Stimulated activated CD8-positive, alpha-beta memory T cell treated with anti-CD3 and anti-CD28 coated beads, Interleukin-2, amount 100 ng/mL, for 48 hours (primary cell): ENCODE measurements at regions not wholly inside any gene's neighbourhood (a gene's known extent, or its start where the extent isn't known, plus 50 kb on each side); places are given as distances from the start of the nearest gene placed in this dataset.

Experiments used
- DNase-seq, 2 donors: peaks; one replicate each; pipeline ENCODE4 v3.0.0-alpha.2; 2020; ENCODE audit warnings: low read depth in 2 of 2

GRCh38 chr21:24131056-24131455, 1476.2 kb downstream of the MRPL39 start:
- DNase-seq, result no peak

- no peak for DNase-seq
These were observed 1479.6 kb downstream of the MRPL39 start for GRCh38 chr21:24127651-24128050.

- DNase-seq, result no peak
These were observed 1483.5 kb downstream of the MRPL39 start for GRCh38 chr21:24123785-24124184.

- no peak for DNase-seq
These were observed 1488.4 kb downstream of the MRPL39 start for GRCh38 chr21:24118738-24119459.

GRCh38 chr21:24115141-24115540, 1492.1 kb downstream of the MRPL39 start:
- no peak for DNase-seq

- DNase-seq, result no peak
These were observed 1495.3 kb downstream of the MRPL39 start for GRCh38 chr21:24112020-24112419.

- DNase-seq, result no peak
These were observed 1496.4 kb downstream of the MRPL39 start for GRCh38 chr21:24110846-24111245.

GRCh38 chr21:24097181-24097580, 1510.1 kb downstream of the MRPL39 start:
- DNase-seq, result no peak

- no peak for DNase-seq
These were observed 1510.6 kb downstream of the MRPL39 start for GRCh38 chr21:24096651-24097050.

- no peak for DNase-seq
These were observed 1514.2 kb downstream of the MRPL39 start for GRCh38 chr21:24093032-24093431.

GRCh38 chr21:24076179-24076578, 1531.1 kb downstream of the MRPL39 start:
- DNase-seq, result no peak

- DNase-seq, result no peak
These were observed 1551.6 kb downstream of the MRPL39 start for GRCh38 chr21:24055696-24056095.

- DNase-seq, result no peak
These were observed 1557.0 kb downstream of the MRPL39 start for GRCh38 chr21:24050231-24050630.

- DNase-seq, result no peak
These were observed 1560.3 kb downstream of the MRPL39 start for GRCh38 chr21:24046829-24047443.

GRCh38 chr21:24045775-24046215, 1561.5 kb downstream of the MRPL39 start:
- DNase-seq, result peak in 1 of 2 donors; percentile 1

- no peak for DNase-seq
These were observed 1561.9 kb downstream of the MRPL39 start for GRCh38 chr21:24045373-24045772.

GRCh38 chr21:24042687-24043086, 1564.6 kb downstream of the MRPL39 start:
- no peak for DNase-seq

GRCh38 chr21:24032709-24033232, 1574.5 kb downstream of the MRPL39 start:
- DNase-seq, result no peak

- DNase-seq, result no peak
These were observed 1579.9 kb downstream of the MRPL39 start for GRCh38 chr21:24027396-24027795.

- DNase-seq, result no peak
These were observed 1582.2 kb downstream of the MRPL39 start for GRCh38 chr21:24025101-24025500.

GRCh38 chr21:24023936-24024335, 1583.3 kb downstream of the MRPL39 start:
- DNase-seq, result no peak

GRCh38 chr21:24023402-24023801, 1583.9 kb downstream of the MRPL39 start:
- DNase-seq, result no peak

- no peak for DNase-seq
These were observed 1592.9 kb downstream of the MRPL39 start for GRCh38 chr21:24014381-24014780.
